Natural killer cell treated with Interleukin-12 subunit alpha and Interleukin-12 subunit beta and Interleukin-15 and Interleukin-18, amount 100 ng/mL, for 72 hours (primary cell): ENCODE measurements at regions not wholly inside any gene's neighbourhood (a gene's known extent, or its start where the extent isn't known, plus 50 kb on each side); places are given as distances from the start of the nearest gene placed in this dataset.
"Not testable (repeated sequence)": the region's sequence is repeated elsewhere in the genome, so short reads cannot be mapped to it uniquely, and the experiment has no call there.

Source experiments
- ATAC-seq, 2 donors: fragments of 150-1000 bp; cut with Tn5 transposase in 1 of 2; sonication (Bioruptor Pico), chemical (Tn5 transposase) in 1 of 2; 2 replicates each; pipeline ENCODE4 v1.10.0; 2021
- DNase-seq: peaks from one replicate; pipeline ENCODE4 v3.0.0; 2022; ENCODE audit warnings: low spot score
- H3K27ac Mint-ChIP-seq, 2 donors: 1 replicate in 1 of 2; 2 replicates in 1 of 2; pipeline ENCODE4 v1.8.0; 2022; ENCODE audit warnings: mixed read lengths in 2 of 2, mild to moderate bottlenecking in 1 of 2, moderate library complexity in 1 of 2
- H3K27me3 Mint-ChIP-seq, 2 donors: 1 replicate in 1 of 2; 2 replicates in 1 of 2; pipeline ENCODE4 v1.8.0; 2022; ENCODE audit warnings: mixed read lengths in 2 of 2
- H3K36me3 Mint-ChIP-seq: one replicate; pipeline ENCODE4 v1.8.0; 2022; ENCODE audit warnings: mixed read lengths
- H3K4me1 Mint-ChIP-seq, 2 donors: 1 replicate in 1 of 2; 2 replicates in 1 of 2; pipeline ENCODE4 v1.8.0; 2022; ENCODE audit warnings: low read depth in 2 of 2, mixed read lengths in 2 of 2, mild to moderate bottlenecking in 1 of 2
- H3K4me3 Mint-ChIP-seq: one replicate; pipeline ENCODE4 v1.8.0; 2022; ENCODE audit warnings: mixed read lengths
- H3K9me3 Mint-ChIP-seq: 2 replicates; pipeline ENCODE4 v1.8.0; 2022; ENCODE audit warnings: mixed read lengths

DNA sequence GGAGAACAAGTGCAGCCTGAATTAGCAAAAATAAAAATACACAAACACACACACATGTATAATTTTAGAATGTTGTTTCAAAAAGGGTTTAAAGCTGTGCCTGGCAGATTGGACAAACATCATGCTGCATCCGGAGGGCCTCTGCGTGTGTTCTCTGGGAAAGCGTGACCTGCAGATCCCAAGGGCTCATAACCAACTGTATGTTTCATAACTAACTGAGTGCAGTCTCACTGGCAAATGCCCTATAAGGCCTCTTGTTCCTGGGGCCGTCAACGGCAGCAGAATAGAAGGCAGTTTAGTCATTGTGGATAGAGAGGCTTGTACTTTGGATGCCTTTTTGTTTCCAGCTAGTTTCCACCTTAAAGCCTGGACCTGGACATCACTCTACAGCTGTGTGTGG, 243.8 kb upstream of the KIAA1217 start:
- no peak for ATAC-seq
- Mint-ChIP-seq H3K4me3 (no peak overlapping the region), H3K27me3 (no peaks in the 10 kb centered on the region), H3K27ac (no peak overlapping the region), H3K9me3 (no peaks in the 10 kb centered on the region), H3K36me3 (no peaks in the 10 kb centered on the region), H3K4me1 (no peaks in the 10 kb centered on the region)
- no peak for DNase-seq

DNA sequence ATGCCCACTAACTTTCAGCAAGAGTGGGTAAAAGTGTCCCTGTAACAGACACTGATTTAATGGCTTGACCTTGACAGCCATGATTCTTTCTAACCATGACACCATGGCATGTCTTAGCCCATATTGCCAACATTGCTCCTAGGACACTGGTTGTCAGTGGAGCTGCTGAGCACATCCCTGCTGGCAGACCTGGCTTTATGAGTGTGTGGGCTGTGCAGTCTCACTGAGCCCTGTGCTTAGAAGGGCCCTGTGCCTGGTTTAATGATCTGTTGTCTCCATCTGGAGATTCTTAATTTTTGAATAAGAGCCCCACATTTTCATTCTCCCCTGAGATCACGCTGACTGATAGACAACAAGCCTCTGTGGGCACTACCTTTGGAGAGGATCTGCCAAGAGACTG, 243.1 kb upstream of the KIAA1217 start:
- no peaks in the 10 kb centered on the region for H3K27me3 Mint-ChIP-seq
- no peak overlapping the region for H3K27ac Mint-ChIP-seq
- H3K9me3 Mint-ChIP-seq, result no peaks in the 10 kb centered on the region
- H3K4me1 Mint-ChIP-seq, result no peaks in the 10 kb centered on the region
- DNase-seq, result no peak
- H3K36me3 Mint-ChIP-seq, result no peaks in the 10 kb centered on the region
- H3K4me3 Mint-ChIP-seq, result no peak overlapping the region
- ATAC-seq, result no peak

DNA sequence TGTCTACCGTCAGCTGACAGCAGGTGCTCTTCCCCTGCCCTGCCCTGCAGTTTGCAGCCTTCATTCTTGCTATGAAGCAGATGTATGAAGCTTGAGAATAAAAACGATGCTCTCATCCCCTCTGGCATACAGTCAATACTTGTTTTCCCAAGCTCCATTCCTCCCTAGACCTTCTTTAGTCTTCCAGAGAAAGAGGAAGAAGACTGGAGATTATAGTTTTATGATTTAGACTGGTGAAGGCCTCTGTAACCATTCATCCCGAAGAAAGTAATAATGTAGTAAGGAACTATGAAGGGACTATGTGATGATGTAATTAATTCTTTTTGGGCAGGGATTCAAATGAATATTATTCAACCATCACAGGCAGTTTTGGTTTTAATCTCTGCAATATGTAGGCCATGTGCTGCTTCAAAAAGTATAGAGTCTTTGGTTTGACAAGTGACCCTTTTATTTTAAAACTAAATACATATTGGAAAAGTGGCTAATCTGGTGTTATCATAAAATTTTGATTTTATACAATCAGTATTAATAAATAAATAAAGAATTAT, 242.4 kb upstream of the KIAA1217 start:
- no peak overlapping the region for H3K4me3 Mint-ChIP-seq
- H3K9me3 Mint-ChIP-seq, result no peaks in the 10 kb centered on the region
- ATAC-seq, result no peak
- DNase-seq, result no peak
- H3K36me3 Mint-ChIP-seq, result no peaks in the 10 kb centered on the region
- no peak overlapping the region for H3K27ac Mint-ChIP-seq
- no peaks in the 10 kb centered on the region for H3K4me1 Mint-ChIP-seq
- H3K27me3 Mint-ChIP-seq, result no peaks in the 10 kb centered on the region

DNA sequence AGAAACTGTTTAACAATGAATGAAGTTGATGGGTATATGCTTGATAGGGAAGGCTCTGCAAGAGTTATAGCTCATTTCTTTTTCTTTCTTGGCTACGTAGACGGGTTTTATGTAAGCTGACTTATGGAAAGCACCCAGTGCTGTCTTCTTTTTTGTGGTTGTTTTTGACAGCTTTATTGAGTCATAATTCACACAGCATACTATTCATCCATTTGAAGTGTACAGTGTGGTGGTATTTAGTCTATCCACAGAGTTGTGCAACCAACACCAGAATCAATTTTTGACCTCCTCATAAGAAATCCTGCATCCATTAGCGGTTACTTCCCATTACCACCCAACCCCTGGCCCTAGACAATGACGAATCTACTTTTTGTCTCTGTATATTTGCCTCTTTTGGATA, 240.6 kb upstream of the KIAA1217 start:
- no peak for ATAC-seq
- Mint-ChIP-seq H3K4me3 (no peak overlapping the region), H3K27me3 (no peaks in the 10 kb centered on the region), H3K27ac (no peak overlapping the region), H3K4me1 (no peaks in the 10 kb centered on the region), H3K36me3 (no peaks in the 10 kb centered on the region), H3K9me3 (peaks cover under 1% of the 10 kb centered on the region)
- no peak for DNase-seq

DNA sequence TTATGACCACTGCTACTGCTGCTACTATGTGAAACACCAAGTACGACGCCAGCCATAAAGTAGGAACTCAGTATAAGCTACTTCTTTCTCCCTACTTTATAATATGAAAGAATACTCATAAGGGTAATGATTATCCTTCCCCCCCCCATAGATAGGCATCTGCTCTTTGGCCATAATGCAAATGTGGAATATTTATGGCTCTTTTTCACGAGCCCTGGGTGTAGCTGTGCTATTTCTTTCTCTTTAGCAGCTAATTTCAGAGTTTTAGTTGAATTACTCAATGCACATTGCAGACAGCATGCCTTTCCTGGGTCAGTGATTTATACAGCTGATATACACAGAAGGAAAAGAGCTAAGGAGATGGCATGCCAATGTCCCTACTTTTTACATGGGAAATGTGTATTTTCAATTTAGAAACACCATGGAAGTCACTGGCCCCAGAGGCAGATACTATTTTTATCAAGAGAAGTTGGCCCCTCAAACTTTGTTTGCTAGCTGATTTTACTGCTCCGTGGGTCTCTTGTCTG, 234.1 kb upstream of the KIAA1217 start:
- Mint-ChIP-seq H3K27me3 (no peaks in the 10 kb centered on the region), H3K9me3 (peaks cover 6% of the 10 kb centered on the region), H3K27ac (no peak overlapping the region), H3K4me3 (no peak overlapping the region), H3K36me3 (no peaks in the 10 kb centered on the region), H3K4me1 (no peaks in the 10 kb centered on the region)
- DNase-seq (no peak), ATAC-seq (no peak)

DNA sequence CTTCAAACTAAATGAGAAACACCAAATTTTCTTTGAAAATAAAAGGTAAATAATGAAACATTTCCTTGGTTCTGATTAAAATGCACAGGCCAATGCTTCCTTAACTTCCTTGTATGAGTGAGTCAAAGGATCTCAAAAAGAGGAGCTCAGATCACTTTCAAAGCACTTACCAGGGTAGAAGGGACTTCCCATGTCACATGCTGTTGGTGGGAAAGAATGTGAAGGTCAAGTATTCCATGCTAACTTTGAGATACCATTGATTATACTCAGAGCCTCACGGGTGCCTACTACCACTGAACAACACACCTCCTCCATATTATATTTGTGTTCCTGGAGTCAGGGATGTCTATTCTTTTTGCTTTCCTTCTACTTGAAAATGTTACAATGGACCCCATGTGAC, 233.5 kb upstream of the KIAA1217 start:
- ATAC-seq, result no peak
- Mint-ChIP-seq H3K36me3 (no peaks in the 10 kb centered on the region), H3K9me3 (peaks cover 6% of the 10 kb centered on the region), H3K27ac (no peak overlapping the region), H3K4me3 (no peak overlapping the region), H3K4me1 (no peaks in the 10 kb centered on the region), H3K27me3 (no peaks in the 10 kb centered on the region)
- no peak for DNase-seq

DNA sequence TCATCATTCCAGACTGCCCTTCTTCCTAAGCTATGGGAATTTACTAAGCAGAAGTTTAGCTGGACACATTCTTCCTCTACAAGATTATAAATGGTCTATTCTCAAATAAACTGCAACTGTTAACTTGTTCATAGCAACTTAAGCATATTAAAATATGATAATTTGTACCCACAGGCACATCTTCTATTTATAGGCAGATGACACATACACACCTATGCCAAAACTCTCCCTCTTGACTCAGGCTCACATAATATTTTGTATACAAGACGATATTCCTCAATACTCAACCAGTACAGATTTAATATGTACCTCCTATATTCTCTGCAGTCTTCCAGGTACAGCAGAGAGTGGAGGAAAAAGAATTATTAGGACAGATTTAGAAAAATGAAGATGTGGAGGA, 232.7 kb upstream of the KIAA1217 start:
- no peak for DNase-seq
- no peaks in the 10 kb centered on the region for H3K27me3 Mint-ChIP-seq
- peaks cover 10% of the 10 kb centered on the region for H3K9me3 Mint-ChIP-seq
- no peaks in the 10 kb centered on the region for H3K36me3 Mint-ChIP-seq
- no peak overlapping the region for H3K4me3 Mint-ChIP-seq
- H3K27ac Mint-ChIP-seq, result no peak overlapping the region
- ATAC-seq, result no peak
- H3K4me1 Mint-ChIP-seq, result no peaks in the 10 kb centered on the region

DNA sequence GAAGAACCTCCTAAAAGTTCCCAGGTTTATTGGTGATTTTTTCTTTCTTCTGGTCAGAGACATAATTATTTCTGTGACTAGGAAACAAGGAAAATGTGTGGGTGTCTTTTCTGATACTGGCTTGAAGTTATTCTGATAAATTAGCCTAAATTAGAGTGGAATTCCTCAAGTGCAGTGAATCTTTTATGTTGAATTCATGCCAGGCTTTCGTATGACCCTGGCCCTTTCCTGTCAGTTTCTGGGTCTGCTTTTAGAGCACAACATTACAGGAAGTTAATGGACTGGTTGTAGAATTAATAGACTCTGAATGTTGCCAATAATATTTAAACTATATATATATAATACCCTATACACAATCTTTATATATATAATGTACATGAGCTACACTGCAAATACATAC, 230.6 kb upstream of the KIAA1217 start:
- Mint-ChIP-seq H3K4me1 (no peaks in the 10 kb centered on the region), H3K27ac (no peak overlapping the region), H3K36me3 (no peaks in the 10 kb centered on the region), H3K4me3 (no peak overlapping the region), H3K27me3 (no peaks in the 10 kb centered on the region), H3K9me3 (peaks cover 10% of the 10 kb centered on the region)
- ATAC-seq (no peak), DNase-seq (no peak)

DNA sequence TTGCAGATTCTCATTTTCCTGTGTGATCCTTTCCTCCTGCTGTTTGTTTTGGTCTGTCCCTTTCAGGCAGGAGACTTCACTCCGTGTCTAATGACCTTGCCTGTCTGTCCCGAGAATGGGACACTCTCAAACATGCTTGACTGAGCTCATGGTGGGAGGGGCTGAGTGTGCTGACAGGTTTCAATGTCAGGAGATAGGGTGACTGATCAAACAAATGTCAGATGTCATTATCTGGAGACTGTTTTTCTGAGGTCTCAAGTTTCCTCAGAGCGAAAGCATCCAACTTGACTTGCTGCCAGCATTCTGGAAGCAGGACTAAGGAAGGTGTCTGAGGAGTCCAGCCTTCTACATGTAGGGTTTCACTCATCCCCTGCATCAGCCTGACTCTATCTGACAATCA, 228.8 kb upstream of the KIAA1217 start:
- Mint-ChIP-seq H3K9me3 (peaks cover 9% of the 10 kb centered on the region), H3K27ac (no peak overlapping the region), H3K36me3 (no peaks in the 10 kb centered on the region), H3K4me3 (no peak overlapping the region), H3K27me3 (no peaks in the 10 kb centered on the region), H3K4me1 (no peaks in the 10 kb centered on the region)
- ATAC-seq (no peak), DNase-seq (no peak)

DNA sequence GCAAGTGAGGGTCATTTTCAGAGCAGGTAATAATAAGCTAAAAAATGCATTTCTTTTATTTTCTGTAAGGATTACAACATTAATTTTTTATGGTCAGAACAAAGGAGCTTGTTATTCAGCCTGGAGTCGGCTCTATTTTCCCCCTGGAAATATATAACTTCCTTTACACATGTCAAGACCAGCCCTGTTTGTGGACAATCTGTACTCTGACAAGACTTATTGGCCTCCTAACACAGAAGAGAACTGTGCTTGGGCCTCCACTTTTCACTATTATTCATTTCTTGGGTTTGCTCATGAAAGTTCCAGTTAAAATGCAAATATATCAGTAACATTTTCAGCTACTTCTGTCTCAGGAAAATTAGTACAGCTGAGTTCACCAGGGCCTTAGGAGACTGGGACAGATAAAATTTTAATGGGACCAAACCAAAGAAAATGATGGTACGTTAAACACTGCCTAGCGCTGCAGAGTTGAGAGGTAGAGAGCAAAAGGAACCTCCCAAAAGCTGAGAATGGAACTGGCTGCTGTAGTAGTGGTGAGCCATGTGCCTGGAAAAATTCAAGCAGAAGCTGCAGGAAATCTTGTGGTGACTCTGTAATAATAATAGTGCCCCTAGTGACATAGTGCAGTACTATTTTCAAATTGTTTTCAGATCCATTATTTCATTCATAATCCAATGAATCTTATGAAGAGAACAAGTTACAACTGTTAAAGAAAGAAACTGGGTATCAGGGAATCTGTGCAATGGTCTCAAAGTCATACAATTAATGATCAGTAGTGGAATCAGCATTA, 227.2 kb upstream of the KIAA1217 start:
- no peaks in the 10 kb centered on the region for H3K4me1 Mint-ChIP-seq

DNA sequence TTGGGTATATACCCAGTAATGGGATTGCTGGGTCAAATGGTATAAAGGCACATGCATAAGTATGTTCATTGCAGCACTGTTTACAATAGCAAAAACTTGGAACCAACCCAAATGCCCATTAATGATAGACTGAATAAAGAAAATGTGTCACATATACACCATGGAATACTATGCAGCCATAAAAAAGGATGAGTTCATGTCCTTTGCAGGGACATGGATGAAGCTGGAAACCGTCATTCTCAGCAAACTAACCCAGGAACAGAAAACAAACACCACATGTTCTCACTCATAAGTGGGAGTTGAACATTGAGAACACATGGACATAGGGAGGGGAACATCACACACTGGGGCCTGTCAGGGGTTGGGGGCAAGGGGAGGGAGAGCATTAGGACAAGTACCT, 224.5 kb upstream of the KIAA1217 start:
- not testable (repeated sequence) for H3K4me1 Mint-ChIP-seq, H3K4me3 Mint-ChIP-seq, H3K27ac Mint-ChIP-seq, ATAC-seq, H3K27me3 Mint-ChIP-seq, H3K36me3 Mint-ChIP-seq, DNase-seq
- peaks cover 15% of the 10 kb centered on the region for H3K9me3 Mint-ChIP-seq

More for the DNA sequence above, 227.2 kb upstream of the KIAA1217 start:
- H3K9me3 Mint-ChIP-seq, result peaks cover 15% of the 10 kb centered on the region
- no peak overlapping the region for H3K27ac Mint-ChIP-seq
- no peaks in the 10 kb centered on the region for H3K27me3 Mint-ChIP-seq
- H3K4me3 Mint-ChIP-seq, result no peak overlapping the region
- H3K36me3 Mint-ChIP-seq, result no peaks in the 10 kb centered on the region
- ATAC-seq (no peak), DNase-seq (no peak)

DNA sequence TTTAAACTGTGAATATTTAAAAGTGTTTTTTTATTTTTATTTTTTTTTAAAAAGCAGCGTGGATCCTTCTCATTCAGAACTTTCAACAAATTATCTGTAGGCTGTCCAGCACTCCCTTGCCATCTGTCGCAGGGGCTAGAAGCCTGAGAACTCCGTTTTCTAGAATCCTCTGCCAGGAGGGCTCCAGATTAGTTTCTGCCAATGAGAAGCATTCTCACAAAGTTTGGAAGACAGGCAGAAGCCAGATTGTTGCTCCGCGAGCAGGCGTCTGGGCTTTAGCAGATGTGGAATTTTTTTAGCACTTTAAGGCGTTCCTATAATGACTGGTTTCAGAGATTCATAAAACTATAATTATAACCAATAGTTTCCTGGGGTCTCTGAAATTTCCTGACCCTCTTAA, 220.9 kb upstream of the KIAA1217 start:
- Mint-ChIP-seq H3K27me3 (no peaks in the 10 kb centered on the region), H3K4me1 (no peaks in the 10 kb centered on the region), H3K9me3 (peaks cover 14% of the 10 kb centered on the region), H3K27ac (no peak overlapping the region), H3K4me3 (no peak overlapping the region), H3K36me3 (no peaks in the 10 kb centered on the region)
- DNase-seq (no peak), ATAC-seq (no peak)

DNA sequence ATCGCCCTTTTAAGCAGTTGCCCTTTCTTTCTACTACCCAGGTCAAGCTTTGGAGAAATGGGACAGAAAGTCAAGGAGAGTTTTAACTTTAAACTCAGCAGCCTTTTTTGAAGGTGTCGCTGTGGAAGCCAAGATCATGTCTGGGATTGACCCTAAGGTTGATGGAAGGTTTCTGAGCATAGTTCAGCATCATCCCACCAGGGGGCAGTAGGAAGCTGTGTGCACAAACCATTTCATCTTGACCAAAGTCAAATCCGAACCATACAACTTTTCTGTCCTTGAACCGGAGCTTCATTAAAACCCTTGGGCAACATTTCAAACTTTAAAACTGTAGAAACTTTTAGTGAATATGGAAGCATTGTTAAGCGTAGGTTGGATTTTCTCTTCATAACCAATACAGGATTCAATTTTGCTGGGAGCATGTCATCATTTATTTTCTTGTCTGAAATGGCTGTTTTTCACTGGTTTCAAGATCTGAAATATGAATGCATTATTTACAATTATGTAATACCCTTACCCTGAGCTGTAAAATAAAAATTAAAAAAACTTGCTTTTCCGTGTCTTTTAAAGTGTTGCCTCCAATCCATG, 214.4 kb upstream of the KIAA1217 start:
- Mint-ChIP-seq H3K27me3 (no peaks in the 10 kb centered on the region), H3K9me3 (peaks cover 2% of the 10 kb centered on the region), H3K27ac (no peak overlapping the region), H3K4me1 (no peaks in the 10 kb centered on the region), H3K36me3 (no peaks in the 10 kb centered on the region), H3K4me3 (no peak overlapping the region)
- DNase-seq, result no peak
- ATAC-seq, result no peak

DNA sequence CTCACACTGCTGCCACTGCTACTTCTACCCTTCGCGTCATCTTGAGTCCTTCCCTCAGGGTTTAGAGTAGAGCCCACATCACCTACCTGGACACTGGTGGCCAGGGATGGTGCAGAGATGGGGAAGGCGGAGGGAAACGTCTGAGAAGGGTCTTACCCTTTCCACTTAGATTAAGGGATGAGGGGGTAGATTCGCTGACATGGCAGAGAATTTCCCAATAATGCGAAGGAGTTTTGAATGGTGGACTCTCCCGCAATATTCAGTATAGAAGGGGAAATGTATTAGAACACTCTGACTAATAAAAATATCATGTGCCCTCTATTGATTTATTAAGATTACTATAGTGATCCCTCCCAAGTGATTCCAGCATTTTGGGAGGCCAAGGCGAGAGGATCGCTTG, 209.5 kb upstream of the KIAA1217 start:
- ATAC-seq (no peak), DNase-seq (no peak)
- Mint-ChIP-seq H3K4me3 (no peak overlapping the region), H3K36me3 (no peaks in the 10 kb centered on the region), H3K9me3 (no peaks in the 10 kb centered on the region), H3K27me3 (no peaks in the 10 kb centered on the region), H3K27ac (no peak overlapping the region), H3K4me1 (no peaks in the 10 kb centered on the region)
